ENCODE measurements at regions not wholly inside any gene's neighbourhood (a gene's known extent, or its start where the extent isn't known, plus 50 kb on each side); places are given as distances from the start of the nearest gene placed in this dataset.

GRCh38 chr2:55973673-55974072, 50.1 kb upstream of the EFEMP1 start:
- Histone ChIP-seq H3K27ac (ENCODE audit: low read depth, low read length) (no peak overlapping the region), H3K23ac (ENCODE audit: low read length) (no peak overlapping the region), H3K56ac (ENCODE audit: low read length) (no peak overlapping the region), H2BK120ac (ENCODE audit: low read depth, low read length) (no peak overlapping the region), H4K5ac (ENCODE audit: low read length) (no peak overlapping the region), H3K4me1 (ENCODE audit: control insufficient read depth, low read depth, low read length) (no peaks in the 10 kb centered on the region), H3K4me3 (ENCODE audit: low read length) (no peak overlapping the region), H3K4me2 (ENCODE audit: low read length) (no peak overlapping the region), H3K9ac (ENCODE audit: low read length) (no peak overlapping the region), H3K36me3 (ENCODE audit: control insufficient read depth, insufficient read depth, low read length) (no peaks in the 10 kb centered on the region), H4K8ac (ENCODE audit: low read depth, low read length) (no peak overlapping the region), H3K79me2 (ENCODE audit: control insufficient read depth, insufficient read depth, low read length) (no peaks in the 10 kb centered on the region), H3K18ac (ENCODE audit: low read length) (no peak overlapping the region), H3K4ac (ENCODE audit: low read depth, low read length) (no peak overlapping the region), H3K79me1 (ENCODE audit: low read length) (no peaks in the 10 kb centered on the region), H2BK5ac (ENCODE audit: low read length) (no peak overlapping the region), H2BK15ac (replicated peaks; ENCODE audit: low read depth) (no peak overlapping the region), H3K27me3 (ENCODE audit: insufficient read depth, low read length, poor library complexity) (no peaks in the 10 kb centered on the region), H2AK5ac (ENCODE audit: low read length) (no peak overlapping the region)
- no CpG with 5 or more reads among the region's 1 CpG for WGBS (ENCODE audit: extremely low coverage, insufficient coverage, low lambda C conversion rate)
- DNase-seq = no peak

- Histone ChIP-seq H2BK5ac (ENCODE audit: low read length) (no peak overlapping the region), H3K79me1 (ENCODE audit: low read length) (no peaks in the 10 kb centered on the region), H3K56ac (ENCODE audit: low read length) (no peak overlapping the region), H3K4me2 (ENCODE audit: low read length) (no peak overlapping the region), H3K79me2 (ENCODE audit: control insufficient read depth, insufficient read depth, low read length) (no peaks in the 10 kb centered on the region), H3K18ac (ENCODE audit: low read length) (no peak overlapping the region), H3K23ac (ENCODE audit: low read length) (no peak overlapping the region), H3K4ac (ENCODE audit: low read depth, low read length) (no peak overlapping the region), H4K8ac (ENCODE audit: low read depth, low read length) (no peak overlapping the region), H2BK120ac (ENCODE audit: low read depth, low read length) (no peak overlapping the region), H3K4me3 (ENCODE audit: low read length) (no peak overlapping the region), H4K5ac (ENCODE audit: low read length) (no peak overlapping the region), H3K9ac (ENCODE audit: low read length) (no peak overlapping the region), H2AK5ac (ENCODE audit: low read length) (no peak overlapping the region), H3K4me1 (ENCODE audit: control insufficient read depth, low read depth, low read length) (no peaks in the 10 kb centered on the region), H3K27me3 (ENCODE audit: insufficient read depth, low read length, poor library complexity) (no peaks in the 10 kb centered on the region), H2BK15ac (replicated peaks; ENCODE audit: low read depth) (no peak overlapping the region), H3K27ac (ENCODE audit: low read depth, low read length) (no peak overlapping the region), H3K36me3 (ENCODE audit: control insufficient read depth, insufficient read depth, low read length) (no peaks in the 10 kb centered on the region)
- DNase-seq = no peak
These were observed 53.1 kb upstream of the EFEMP1 start for GRCh38 chr2:55976681-55977080.

DNA sequence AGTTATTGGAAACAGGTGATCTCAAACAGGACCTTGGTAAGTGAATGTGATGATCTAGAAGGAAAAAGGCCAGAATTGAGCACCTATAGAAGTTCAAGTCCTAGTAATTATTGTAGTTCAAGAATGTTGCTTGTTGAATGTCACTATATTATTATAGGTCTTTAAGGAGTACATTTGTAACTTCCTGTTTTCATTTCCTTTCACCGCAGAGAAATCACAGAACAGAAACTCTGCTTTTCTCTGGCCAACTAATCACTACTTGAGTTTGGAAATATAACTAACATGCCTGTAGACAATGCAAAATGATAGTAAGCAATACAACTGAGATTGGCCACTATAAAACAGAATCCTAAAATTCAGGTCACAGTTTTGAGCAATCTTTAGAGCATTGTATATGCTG, 61.8 kb upstream of the EFEMP1 start:
- no peak overlapping the region for H3K9ac ChIP-seq (ENCODE audit: low read length)
- H3K4ac ChIP-seq (ENCODE audit: low read depth, low read length) = no peak overlapping the region
- no peaks in the 10 kb centered on the region for H3K79me2 ChIP-seq (ENCODE audit: control insufficient read depth, insufficient read depth, low read length)
- no peak overlapping the region for H3K56ac ChIP-seq (ENCODE audit: low read length)
- no peak overlapping the region for H3K23ac ChIP-seq (ENCODE audit: low read length)
- H4K8ac ChIP-seq (ENCODE audit: low read depth, low read length) = no peak overlapping the region
- no peak overlapping the region for H2AK5ac ChIP-seq (ENCODE audit: low read length)
- no peak overlapping the region for H2BK15ac ChIP-seq (replicated peaks; ENCODE audit: low read depth)
- DNase-seq = no peak
- no peak overlapping the region for H3K27ac ChIP-seq (ENCODE audit: low read depth, low read length)
- H3K36me3 ChIP-seq (ENCODE audit: control insufficient read depth, insufficient read depth, low read length) = no peaks in the 10 kb centered on the region
- no peak overlapping the region for H3K4me2 ChIP-seq (ENCODE audit: low read length)
- no peak overlapping the region for H3K18ac ChIP-seq (ENCODE audit: low read length)
- H2BK120ac ChIP-seq (ENCODE audit: low read depth, low read length) = no peak overlapping the region
- H3K79me1 ChIP-seq (ENCODE audit: low read length) = no peaks in the 10 kb centered on the region
- no CpG with 5 or more reads among the region's 1 CpG for WGBS (ENCODE audit: extremely low coverage, insufficient coverage, low lambda C conversion rate)
- no peak overlapping the region for H4K5ac ChIP-seq (ENCODE audit: low read length)
- H3K27me3 ChIP-seq (ENCODE audit: insufficient read depth, low read length, poor library complexity) = no peaks in the 10 kb centered on the region
- H2BK5ac ChIP-seq (ENCODE audit: low read length) = no peak overlapping the region
- no peak overlapping the region for H3K4me3 ChIP-seq (ENCODE audit: low read length)
- no peaks in the 10 kb centered on the region for H3K4me1 ChIP-seq (ENCODE audit: control insufficient read depth, low read depth, low read length)

- Histone ChIP-seq H2BK120ac (ENCODE audit: low read depth, low read length) (no peak overlapping the region), H3K4me1 (ENCODE audit: control insufficient read depth, low read depth, low read length) (no peaks in the 10 kb centered on the region), H3K56ac (ENCODE audit: low read length) (no peak overlapping the region), H3K27me3 (ENCODE audit: insufficient read depth, low read length, poor library complexity) (no peaks in the 10 kb centered on the region), H2BK5ac (ENCODE audit: low read length) (no peak overlapping the region), H3K4me2 (ENCODE audit: low read length) (no peak overlapping the region), H2BK15ac (replicated peaks; ENCODE audit: low read depth) (peak overlapping the region; percentile 45), H3K79me2 (ENCODE audit: control insufficient read depth, insufficient read depth, low read length) (no peaks in the 10 kb centered on the region), H3K23ac (ENCODE audit: low read length) (no peak overlapping the region), H4K5ac (ENCODE audit: low read length) (no peak overlapping the region), H3K4me3 (ENCODE audit: low read length) (no peak overlapping the region), H3K9ac (ENCODE audit: low read length) (no peak overlapping the region), H2AK5ac (ENCODE audit: low read length) (no peak overlapping the region), H3K27ac (ENCODE audit: low read depth, low read length) (no peak overlapping the region), H3K18ac (ENCODE audit: low read length) (no peak overlapping the region), H3K36me3 (ENCODE audit: control insufficient read depth, insufficient read depth, low read length) (no peaks in the 10 kb centered on the region), H3K4ac (ENCODE audit: low read depth, low read length) (peak overlapping the region; percentile 4), H3K79me1 (ENCODE audit: low read length) (no peaks in the 10 kb centered on the region), H4K8ac (ENCODE audit: low read depth, low read length) (no peak overlapping the region)
- WGBS (ENCODE audit: extremely low coverage, insufficient coverage, low lambda C conversion rate) = no CpG with 5 or more reads among the region's 2 CpGs
- no peak for DNase-seq
These were observed 62.4 kb upstream of the EFEMP1 start for GRCh38 chr2:55986001-55986400.

DNA sequence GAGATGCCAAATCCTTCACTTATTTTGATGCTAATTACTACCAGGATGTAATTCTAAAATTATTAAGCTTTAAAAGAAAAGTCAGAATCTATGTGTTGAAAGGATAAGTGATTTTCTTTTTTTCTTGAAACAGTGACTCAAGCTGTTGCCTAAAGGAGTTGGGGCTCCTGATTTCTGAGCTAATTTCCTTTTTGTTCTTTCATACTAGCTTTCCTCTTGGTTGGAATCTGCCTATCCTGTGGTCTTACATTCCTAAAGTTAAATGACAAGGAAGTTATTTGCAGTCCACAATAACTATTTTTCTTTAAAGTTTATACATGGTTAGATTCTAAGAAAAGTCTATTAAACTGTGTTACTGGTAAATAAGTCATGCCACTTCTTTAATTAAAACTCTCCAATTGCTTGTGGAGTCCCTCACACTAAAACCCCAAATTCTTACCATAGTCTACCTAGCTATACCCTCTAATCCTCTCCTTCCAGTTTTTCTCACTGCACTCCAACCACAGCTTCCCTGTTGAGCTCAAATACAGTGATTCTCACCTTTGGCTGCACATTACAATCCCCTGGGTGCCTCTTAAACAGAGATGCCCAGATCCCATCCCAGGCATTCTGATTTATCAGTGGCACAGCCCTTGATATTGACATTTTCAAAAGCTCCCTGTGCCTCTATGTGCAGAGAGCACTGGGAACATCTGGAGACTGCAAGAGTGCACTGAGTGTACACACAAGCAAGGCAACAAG, 63.3 kb upstream of the EFEMP1 start:
- no peaks in the 10 kb centered on the region for H3K4me1 ChIP-seq (ENCODE audit: control insufficient read depth, low read depth, low read length)
- no peak overlapping the region for H3K4ac ChIP-seq (ENCODE audit: low read depth, low read length)
- no peak overlapping the region for H3K4me3 ChIP-seq (ENCODE audit: low read length)
- DNase-seq = no peak
- no peak overlapping the region for H4K8ac ChIP-seq (ENCODE audit: low read depth, low read length)
- H2BK5ac ChIP-seq (ENCODE audit: low read length) = no peak overlapping the region
- no peak overlapping the region for H3K56ac ChIP-seq (ENCODE audit: low read length)
- H3K9ac ChIP-seq (ENCODE audit: low read length) = no peak overlapping the region
- no peaks in the 10 kb centered on the region for H3K36me3 ChIP-seq (ENCODE audit: control insufficient read depth, insufficient read depth, low read length)
- H3K27me3 ChIP-seq (ENCODE audit: insufficient read depth, low read length, poor library complexity) = no peaks in the 10 kb centered on the region
- H3K27ac ChIP-seq (ENCODE audit: low read depth, low read length) = no peak overlapping the region
- no peak overlapping the region for H2BK15ac ChIP-seq (replicated peaks; ENCODE audit: low read depth)
- H3K79me2 ChIP-seq (ENCODE audit: control insufficient read depth, insufficient read depth, low read length) = no peaks in the 10 kb centered on the region
- H4K5ac ChIP-seq (ENCODE audit: low read length) = no peak overlapping the region
- no peak overlapping the region for H3K4me2 ChIP-seq (ENCODE audit: low read length)
- no peak overlapping the region for H3K23ac ChIP-seq (ENCODE audit: low read length)
- no peak overlapping the region for H3K18ac ChIP-seq (ENCODE audit: low read length)
- no peak overlapping the region for H2BK120ac ChIP-seq (ENCODE audit: low read depth, low read length)
- H3K79me1 ChIP-seq (ENCODE audit: low read length) = no peaks in the 10 kb centered on the region
- no peak overlapping the region for H2AK5ac ChIP-seq (ENCODE audit: low read length)

DNA sequence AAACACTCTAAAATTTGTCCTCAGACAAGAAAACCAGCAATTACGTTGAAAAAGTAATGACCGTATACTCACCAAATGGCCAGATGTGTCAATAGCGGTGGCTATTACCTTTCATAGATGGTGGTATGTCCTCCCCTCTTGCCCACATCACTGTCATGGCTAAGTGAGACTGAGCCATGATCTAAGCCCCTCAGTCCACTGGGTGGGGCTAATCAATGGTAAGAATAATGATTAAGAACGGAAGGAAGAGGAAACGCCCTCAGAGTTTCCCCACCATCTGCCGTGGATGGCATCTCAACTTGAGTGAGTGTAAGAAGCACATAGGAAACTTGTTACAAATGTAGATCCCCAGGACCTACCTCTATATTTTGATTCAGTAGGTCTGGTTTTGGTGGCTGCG, 65.8 kb upstream of the EFEMP1 start:
- H3K18ac ChIP-seq (ENCODE audit: low read length) = no peak overlapping the region
- H3K4me1 ChIP-seq (ENCODE audit: control insufficient read depth, low read depth, low read length) = no peaks in the 10 kb centered on the region
- H3K79me2 ChIP-seq (ENCODE audit: control insufficient read depth, insufficient read depth, low read length) = no peaks in the 10 kb centered on the region
- H3K4ac ChIP-seq (ENCODE audit: low read depth, low read length) = no peak overlapping the region
- H3K23ac ChIP-seq (ENCODE audit: low read length) = no peak overlapping the region
- H3K56ac ChIP-seq (ENCODE audit: low read length) = no peak overlapping the region
- H2BK120ac ChIP-seq (ENCODE audit: low read depth, low read length) = no peak overlapping the region
- no CpG with 5 or more reads among the region's 7 CpGs for WGBS (ENCODE audit: extremely low coverage, insufficient coverage, low lambda C conversion rate)
- H4K5ac ChIP-seq (ENCODE audit: low read length) = no peak overlapping the region
- H2BK5ac ChIP-seq (ENCODE audit: low read length) = no peak overlapping the region
- no peak for DNase-seq
- H3K27ac ChIP-seq (ENCODE audit: low read depth, low read length) = no peak overlapping the region
- no peak overlapping the region for H4K8ac ChIP-seq (ENCODE audit: low read depth, low read length)
- no peaks in the 10 kb centered on the region for H3K36me3 ChIP-seq (ENCODE audit: control insufficient read depth, insufficient read depth, low read length)
- no peak overlapping the region for H2BK15ac ChIP-seq (replicated peaks; ENCODE audit: low read depth)
- H3K4me3 ChIP-seq (ENCODE audit: low read length) = no peak overlapping the region
- no peak overlapping the region for H3K9ac ChIP-seq (ENCODE audit: low read length)
- no peaks in the 10 kb centered on the region for H3K27me3 ChIP-seq (ENCODE audit: insufficient read depth, low read length, poor library complexity)
- H2AK5ac ChIP-seq (ENCODE audit: low read length) = no peak overlapping the region
- H3K4me2 ChIP-seq (ENCODE audit: low read length) = no peak overlapping the region
- H3K79me1 ChIP-seq (ENCODE audit: low read length) = no peaks in the 10 kb centered on the region
